Neural cell (in vitro differentiated cells): ENCODE measurements at regions not wholly inside any gene's neighbourhood (a gene's known extent, or its start where the extent isn't known, plus 50 kb on each side); places are given as distances from the start of the nearest gene placed in this dataset.

Source experiments
- H2AFZ ChIP-seq: fragments of 200-600, 300-800 bp; sonication (generic), shearing (Covaris generic); 2 replicates; pipeline ENCODE4 v1.6.0; 2014; ENCODE audit warnings: low read depth, mild to moderate bottlenecking, antibody characterized with exemption, low read length, moderate library complexity
- H3F3A ChIP-seq: fragments of 200-600 bp; shearing (Covaris generic); 2 replicates; pipeline ENCODE4 v1.6.1; 2016; ENCODE audit warnings: mild to moderate bottlenecking, moderate library complexity, mixed read lengths, antibody characterized with exemption, low read length; ENCODE audit not compliant: insufficient read depth, poor library complexity, severe bottlenecking
- H3K27ac ChIP-seq: fragments of 200-600, 300-800 bp; sonication (generic), shearing (Covaris generic); 2 replicates; pipeline ENCODE4 v1.5.1; 2014; ENCODE audit warnings: mild to moderate bottlenecking, low read length, moderate library complexity
- H3K27me3 ChIP-seq: fragments of 300-800, 200-600 bp; sonication (generic), shearing (Covaris generic); 2 replicates; pipeline ENCODE4 v1.6.0; 2014; ENCODE audit warnings: mild to moderate bottlenecking, low read depth, low read length, moderate library complexity; ENCODE audit not compliant: insufficient read depth
- H3K36me3 ChIP-seq: fragments of 300-800, 200-600 bp; sonication (generic), shearing (Covaris generic); 2 replicates; pipeline ENCODE4 v1.5.1; 2014; ENCODE audit warnings: mild to moderate bottlenecking, antibody characterized with exemption, low read length, moderate library complexity; ENCODE audit not compliant: insufficient read depth
- H3K4me2 ChIP-seq: fragments of 300-800, 200-600 bp; sonication (generic), shearing (Covaris generic); 2 replicates; pipeline ENCODE4 v1.6.0; 2014; ENCODE audit warnings: mild to moderate bottlenecking, low read length
- H3K4me3 ChIP-seq: fragments of 300-800, 200-600 bp; sonication (generic), shearing (Covaris generic); 2 replicates; pipeline ENCODE4 v1.5.1; 2014; ENCODE audit warnings: mild to moderate bottlenecking, low read length, moderate library complexity
- H3K79me2 ChIP-seq: fragments of 200-600 bp; shearing (Covaris generic); replicated peaks from 2 replicates; pipeline ENCODE4 v1.6.0; 2014; ENCODE audit warnings: mild to moderate bottlenecking, low read length, moderate library complexity; ENCODE audit not compliant: insufficient read depth
- H3K9ac ChIP-seq: fragments of 300-800, 200-600 bp; sonication (generic), shearing (Covaris generic); 2 replicates; pipeline ENCODE4 v1.6.1; 2016; ENCODE audit warnings: mild to moderate bottlenecking, low read length, mixed read lengths
- H3K9me2 ChIP-seq: fragments of 200-600 bp; shearing (Covaris generic); 2 replicates; pipeline ENCODE4 v1.6.1; 2016; ENCODE audit warnings: mild to moderate bottlenecking, low read length, mixed read lengths; ENCODE audit not compliant: insufficient read depth
- H3K9me3 ChIP-seq: fragments of 200-600, 300-800 bp; sonication (generic), shearing (Covaris generic); 2 replicates; pipeline ENCODE4 v1.6.1; 2016; ENCODE audit warnings: mild to moderate bottlenecking, mixed run types, low read length, moderate library complexity, mixed read lengths
- H4K20me1 ChIP-seq: fragments of 200-600 bp; shearing (Covaris generic); 2 replicates; pipeline ENCODE4 v1.6.1; 2016; ENCODE audit warnings: mild to moderate bottlenecking, mixed run types; ENCODE audit not compliant: insufficient read depth
- EP300 ChIP-seq: fragments of 450-650 bp; conservative IDR thresholded peaks from 2 replicates; pipeline ENCODE4 v1.6.1; 2014; ENCODE audit warnings: antibody characterized with exemption, mild to moderate bottlenecking, moderate library complexity; ENCODE audit not compliant: poor library complexity, severe bottlenecking
- EZH2 ChIP-seq: fragments of 200-600, 300-800 bp; shearing (Covaris generic), sonication (generic); IDR thresholded peaks from 2 replicates; pipeline ENCODE4 v1.6.1; 2014; ENCODE audit warnings: antibody characterized with exemption, low read length, borderline replicate concordance, mild to moderate bottlenecking; ENCODE audit not compliant: insufficient read depth, poor library complexity, severe bottlenecking
- MXI1 ChIP-seq: fragments of 450-650 bp; conservative IDR thresholded peaks from 2 replicates; pipeline ENCODE4 v1.6.1; 2014; ENCODE audit warnings: antibody characterized with exemption, mild to moderate bottlenecking; ENCODE audit not compliant: poor library complexity, severe bottlenecking
- POLR2AphosphoS5 ChIP-seq: IDR thresholded peaks from 2 replicates; pipeline ENCODE4 v1.6.1; 2012
- RAD21 ChIP-seq: fragments of 450-650 bp; conservative IDR thresholded peaks from 2 replicates; pipeline ENCODE4 v1.6.1; 2014; ENCODE audit warnings: antibody characterized with exemption, mild to moderate bottlenecking, moderate library complexity
- SMC3 ChIP-seq: fragments of 450-650 bp; conservative IDR thresholded peaks from 2 replicates; pipeline ENCODE4 v1.6.1; 2014; ENCODE audit warnings: antibody characterized with exemption, mild to moderate bottlenecking, moderate library complexity; ENCODE audit not compliant: poor library complexity
- TAF1 ChIP-seq: IDR thresholded peaks from 2 replicates; pipeline ENCODE4 v1.6.1; 2012; ENCODE audit warnings: low read depth
- TF ChIP-seq, protein P1 (sequence below): fragments of 450-650 bp; IDR thresholded peaks from 2 replicates; pipeline ENCODE4 v1.5.1; 2014; ENCODE audit warnings: antibody characterized with exemption, mild to moderate bottlenecking, moderate library complexity; ENCODE audit not compliant: poor library complexity, severe bottlenecking
- TF ChIP-seq, protein P2 (sequence below): IDR thresholded peaks from 2 replicates; pipeline ENCODE4 v1.6.1; 2012; ENCODE audit warnings: borderline replicate concordance

DNA sequence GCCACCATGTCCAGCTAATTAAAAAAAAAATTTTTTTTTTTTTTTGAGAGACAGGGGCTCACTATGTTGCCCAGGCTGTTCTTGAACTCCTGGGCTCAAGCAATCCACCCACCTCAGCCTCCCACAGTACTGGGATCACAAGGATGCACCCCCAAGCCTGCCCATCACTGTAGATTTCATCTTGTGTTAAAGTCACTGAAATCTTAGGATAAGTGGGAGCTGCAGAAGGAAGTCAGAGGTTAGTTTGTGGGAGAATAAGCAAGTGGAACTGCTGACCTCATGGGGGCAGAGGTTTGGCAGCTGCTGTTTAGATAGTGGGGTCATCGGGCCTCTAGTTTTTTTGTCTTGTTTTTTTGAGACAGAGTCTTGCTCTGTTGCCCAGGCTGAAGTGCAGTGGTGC is 59.7 kb upstream of the MAX start:
- H4K20me1 ChIP-seq = no peaks in the 10 kb centered on the region
- no peaks in the 10 kb centered on the region for H3K9me2 ChIP-seq
- H3K4me3 ChIP-seq = no peak overlapping the region
- no peaks in the 10 kb centered on the region for H3K79me2 ChIP-seq
- no peaks in the 10 kb centered on the region for H3K36me3 ChIP-seq
- no peak overlapping the region for H3K9ac ChIP-seq
- no peak overlapping the region for H2AFZ ChIP-seq
- no peaks in the 10 kb centered on the region for H3K27me3 ChIP-seq
- H3K27ac ChIP-seq = no peak overlapping the region
- no peaks in the 10 kb centered on the region for H3K9me3 ChIP-seq
- TF ChIP-seq, protein P1, sequence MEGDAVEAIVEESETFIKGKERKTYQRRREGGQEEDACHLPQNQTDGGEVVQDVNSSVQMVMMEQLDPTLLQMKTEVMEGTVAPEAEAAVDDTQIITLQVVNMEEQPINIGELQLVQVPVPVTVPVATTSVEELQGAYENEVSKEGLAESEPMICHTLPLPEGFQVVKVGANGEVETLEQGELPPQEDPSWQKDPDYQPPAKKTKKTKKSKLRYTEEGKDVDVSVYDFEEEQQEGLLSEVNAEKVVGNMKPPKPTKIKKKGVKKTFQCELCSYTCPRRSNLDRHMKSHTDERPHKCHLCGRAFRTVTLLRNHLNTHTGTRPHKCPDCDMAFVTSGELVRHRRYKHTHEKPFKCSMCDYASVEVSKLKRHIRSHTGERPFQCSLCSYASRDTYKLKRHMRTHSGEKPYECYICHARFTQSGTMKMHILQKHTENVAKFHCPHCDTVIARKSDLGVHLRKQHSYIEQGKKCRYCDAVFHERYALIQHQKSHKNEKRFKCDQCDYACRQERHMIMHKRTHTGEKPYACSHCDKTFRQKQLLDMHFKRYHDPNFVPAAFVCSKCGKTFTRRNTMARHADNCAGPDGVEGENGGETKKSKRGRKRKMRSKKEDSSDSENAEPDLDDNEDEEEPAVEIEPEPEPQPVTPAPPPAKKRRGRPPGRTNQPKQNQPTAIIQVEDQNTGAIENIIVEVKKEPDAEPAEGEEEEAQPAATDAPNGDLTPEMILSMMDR = no peak
- TF ChIP-seq EZH2 = no peak
- TF ChIP-seq, protein P2, sequence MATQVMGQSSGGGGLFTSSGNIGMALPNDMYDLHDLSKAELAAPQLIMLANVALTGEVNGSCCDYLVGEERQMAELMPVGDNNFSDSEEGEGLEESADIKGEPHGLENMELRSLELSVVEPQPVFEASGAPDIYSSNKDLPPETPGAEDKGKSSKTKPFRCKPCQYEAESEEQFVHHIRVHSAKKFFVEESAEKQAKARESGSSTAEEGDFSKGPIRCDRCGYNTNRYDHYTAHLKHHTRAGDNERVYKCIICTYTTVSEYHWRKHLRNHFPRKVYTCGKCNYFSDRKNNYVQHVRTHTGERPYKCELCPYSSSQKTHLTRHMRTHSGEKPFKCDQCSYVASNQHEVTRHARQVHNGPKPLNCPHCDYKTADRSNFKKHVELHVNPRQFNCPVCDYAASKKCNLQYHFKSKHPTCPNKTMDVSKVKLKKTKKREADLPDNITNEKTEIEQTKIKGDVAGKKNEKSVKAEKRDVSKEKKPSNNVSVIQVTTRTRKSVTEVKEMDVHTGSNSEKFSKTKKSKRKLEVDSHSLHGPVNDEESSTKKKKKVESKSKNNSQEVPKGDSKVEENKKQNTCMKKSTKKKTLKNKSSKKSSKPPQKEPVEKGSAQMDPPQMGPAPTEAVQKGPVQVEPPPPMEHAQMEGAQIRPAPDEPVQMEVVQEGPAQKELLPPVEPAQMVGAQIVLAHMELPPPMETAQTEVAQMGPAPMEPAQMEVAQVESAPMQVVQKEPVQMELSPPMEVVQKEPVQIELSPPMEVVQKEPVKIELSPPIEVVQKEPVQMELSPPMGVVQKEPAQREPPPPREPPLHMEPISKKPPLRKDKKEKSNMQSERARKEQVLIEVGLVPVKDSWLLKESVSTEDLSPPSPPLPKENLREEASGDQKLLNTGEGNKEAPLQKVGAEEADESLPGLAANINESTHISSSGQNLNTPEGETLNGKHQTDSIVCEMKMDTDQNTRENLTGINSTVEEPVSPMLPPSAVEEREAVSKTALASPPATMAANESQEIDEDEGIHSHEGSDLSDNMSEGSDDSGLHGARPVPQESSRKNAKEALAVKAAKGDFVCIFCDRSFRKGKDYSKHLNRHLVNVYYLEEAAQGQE = no peak
- TF ChIP-seq EP300 = no peak
- TF ChIP-seq MXI1 = no peak
- no peak for TF ChIP-seq RAD21
- TF ChIP-seq SMC3 = no peak
- no peak for TF ChIP-seq TAF1
- TF ChIP-seq POLR2AphosphoS5 = no peak
- H3F3A ChIP-seq = no peaks in the 10 kb centered on the region
- H3K4me2 ChIP-seq = no peak overlapping the region

DNA sequence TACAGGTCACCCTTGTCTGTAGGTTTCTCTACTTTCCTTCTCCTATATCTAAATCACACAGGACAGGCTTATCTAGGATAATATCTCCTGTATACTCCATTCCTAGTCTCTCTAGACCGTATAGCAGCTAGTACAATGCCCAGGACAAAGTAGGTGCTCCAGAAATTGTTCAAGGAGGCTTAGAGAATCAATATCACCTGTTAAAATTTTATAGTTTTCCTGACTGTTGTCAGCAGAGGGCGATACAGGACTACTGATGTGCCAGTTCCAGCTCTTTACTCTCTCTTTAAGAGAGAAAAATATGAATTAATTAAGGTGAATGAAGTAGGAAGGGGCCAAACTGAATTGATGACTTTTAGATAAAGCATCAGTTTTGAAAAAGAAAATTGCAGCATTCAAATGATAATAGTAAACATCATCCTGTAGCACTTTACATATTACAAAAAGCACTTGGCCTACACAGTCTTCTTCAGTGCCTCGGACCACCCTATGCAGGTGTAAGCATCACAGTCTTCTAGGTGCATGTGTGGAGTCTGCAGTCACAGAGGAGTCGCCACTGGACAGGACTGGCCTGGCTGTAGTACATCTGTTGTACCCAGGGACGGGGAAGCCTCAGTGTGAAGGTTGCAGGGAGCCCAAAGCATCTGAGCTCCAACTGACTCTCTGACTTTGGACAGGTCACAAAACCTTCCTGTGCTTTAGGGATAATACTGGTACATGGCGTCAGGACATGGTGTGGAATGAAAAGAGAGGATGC is 61.9 kb upstream of the MAX start:
- no peak overlapping the region for H3K9ac ChIP-seq
- no peaks in the 10 kb centered on the region for H4K20me1 ChIP-seq
- H3K27me3 ChIP-seq = no peaks in the 10 kb centered on the region
- no peaks in the 10 kb centered on the region for H3K9me3 ChIP-seq
- H3K9me2 ChIP-seq = no peaks in the 10 kb centered on the region
- H3K27ac ChIP-seq = no peak overlapping the region
- TF ChIP-seq, protein P1 = peak; percentile 92
- TF ChIP-seq RAD21 (peak; percentile 96), SMC3 (peak; percentile 93), TAF1 (no peak)
- TF ChIP-seq, protein P2 = no peak
- no peaks in the 10 kb centered on the region for H3F3A ChIP-seq
- H3K4me3 ChIP-seq = no peak overlapping the region
- no peak overlapping the region for H2AFZ ChIP-seq
- no peaks in the 10 kb centered on the region for H3K36me3 ChIP-seq
- H3K4me2 ChIP-seq = no peak overlapping the region
- no peaks in the 10 kb centered on the region for H3K79me2 ChIP-seq
